Esophagus muscularis mucosa (tissue), 3 donors: ENCODE measurements at regions not wholly inside any gene's neighbourhood (a gene's known extent, or its start where the extent isn't known, plus 50 kb on each side); places are given as distances from the start of the nearest gene placed in this dataset.

Experiments
- POLR2AphosphoS5 ChIP-seq, 2 donors: sonication (generic); formaldehyde crosslinking; IDR thresholded peaks; one replicate each; pipeline ENCODE4 v1.6.1; 2017; ENCODE audit warnings: antibody characterized with exemption in 2 of 2
- TF ChIP-seq, protein P1 (sequence below), 3 experiments: fragments of 200-600 bp in 2 of 3; fragments of 450-650 bp in 1 of 3; sonication (generic) in 2 of 3; IDR thresholded peaks; one replicate each; pipeline ENCODE4 v1.5.1; 2017 to 2019; ENCODE audit warnings: antibody characterized with exemption in 3 of 3, mild to moderate bottlenecking in 2 of 3, moderate library complexity in 1 of 3

- TF ChIP-seq, protein P1, sequence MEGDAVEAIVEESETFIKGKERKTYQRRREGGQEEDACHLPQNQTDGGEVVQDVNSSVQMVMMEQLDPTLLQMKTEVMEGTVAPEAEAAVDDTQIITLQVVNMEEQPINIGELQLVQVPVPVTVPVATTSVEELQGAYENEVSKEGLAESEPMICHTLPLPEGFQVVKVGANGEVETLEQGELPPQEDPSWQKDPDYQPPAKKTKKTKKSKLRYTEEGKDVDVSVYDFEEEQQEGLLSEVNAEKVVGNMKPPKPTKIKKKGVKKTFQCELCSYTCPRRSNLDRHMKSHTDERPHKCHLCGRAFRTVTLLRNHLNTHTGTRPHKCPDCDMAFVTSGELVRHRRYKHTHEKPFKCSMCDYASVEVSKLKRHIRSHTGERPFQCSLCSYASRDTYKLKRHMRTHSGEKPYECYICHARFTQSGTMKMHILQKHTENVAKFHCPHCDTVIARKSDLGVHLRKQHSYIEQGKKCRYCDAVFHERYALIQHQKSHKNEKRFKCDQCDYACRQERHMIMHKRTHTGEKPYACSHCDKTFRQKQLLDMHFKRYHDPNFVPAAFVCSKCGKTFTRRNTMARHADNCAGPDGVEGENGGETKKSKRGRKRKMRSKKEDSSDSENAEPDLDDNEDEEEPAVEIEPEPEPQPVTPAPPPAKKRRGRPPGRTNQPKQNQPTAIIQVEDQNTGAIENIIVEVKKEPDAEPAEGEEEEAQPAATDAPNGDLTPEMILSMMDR (IDR thresholded peaks at IDR 0.05): no peak
- TF ChIP-seq POLR2AphosphoS5 (IDR thresholded peaks at IDR 0.05): no peak
Observed at GRCh38 chr5:91898019-91898418, 514.9 kb upstream of the ARRDC3 start.
